Stimulated activated CD8-positive, alpha-beta memory T cell treated with anti-CD3 and anti-CD28 coated beads, Interleukin-4, amount 100 ng/mL, for 48 hours (primary cell): ENCODE measurements at regions not wholly inside any gene's neighbourhood (a gene's known extent, or its start where the extent isn't known, plus 50 kb on each side); places are given as distances from the start of the nearest gene placed in this dataset.
"Not testable (repeated sequence)": the region's sequence is repeated elsewhere in the genome, so short reads cannot be mapped to it uniquely, and the experiment has no call there.

Experiments
- DNase-seq: peaks from one replicate; pipeline ENCODE4 v3.0.0-alpha.2; 2020

DNA sequence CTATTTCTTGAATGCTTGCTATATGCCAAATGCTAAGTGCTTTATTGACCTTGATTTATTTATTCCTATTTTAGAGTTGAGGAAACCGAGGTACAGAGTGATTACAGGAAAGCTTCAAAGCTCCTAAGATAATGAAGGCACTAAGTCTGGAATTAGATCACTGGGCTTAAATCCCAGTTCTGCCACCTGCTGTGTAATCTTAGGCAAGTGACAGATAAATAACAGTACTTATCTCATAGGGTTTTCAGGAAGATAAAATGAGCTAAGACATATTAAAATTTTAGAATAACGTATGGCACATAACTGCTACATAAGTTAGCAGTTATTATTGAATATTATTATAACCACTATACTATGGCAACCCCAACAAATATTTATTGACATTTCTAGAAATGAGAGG is 843.8 kb downstream of the DTWD2 start:
- DNase-seq = no peak

DNA sequence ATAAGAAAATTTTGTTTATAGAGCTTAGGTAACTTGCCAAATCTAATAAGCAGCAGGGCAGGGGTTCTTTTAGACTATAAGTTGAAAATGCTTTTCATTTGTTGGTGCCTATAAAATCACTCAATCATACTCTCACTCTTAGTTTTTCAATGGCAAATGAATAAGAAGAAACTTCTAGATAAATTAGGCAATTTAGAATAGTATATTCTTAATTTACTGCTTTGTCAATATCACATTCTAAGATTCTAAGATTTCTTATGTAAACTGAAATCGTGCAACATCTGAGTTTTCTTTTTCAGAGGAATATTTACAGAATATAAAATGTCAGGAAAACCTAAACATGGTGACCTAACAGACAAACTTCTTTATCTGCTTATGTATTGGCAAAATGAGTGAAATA is 849.0 kb downstream of the DTWD2 start:
- no peak for DNase-seq

DNA sequence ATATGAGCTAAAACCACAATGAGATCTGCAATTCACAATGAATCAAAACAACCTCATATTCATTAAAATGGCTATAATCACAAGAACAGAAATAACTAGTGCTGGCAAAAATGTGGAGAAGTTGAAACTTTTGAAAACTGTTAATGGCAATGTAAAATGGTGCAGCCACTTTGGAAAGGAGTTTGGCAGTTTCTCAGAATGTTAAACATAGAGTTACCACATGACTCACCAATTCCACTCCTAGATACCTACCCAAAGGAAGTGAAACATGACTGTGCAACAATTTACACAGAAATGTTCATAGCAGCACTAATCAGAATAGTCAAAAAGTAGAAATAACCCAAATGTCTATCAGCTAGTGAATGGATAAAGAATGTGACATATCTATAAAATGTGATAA is 862.2 kb downstream of the DTWD2 start:
- DNase-seq = no peak

GRCh38 chr5:118125687-118126086 is 862.7 kb downstream of the DTWD2 start:
- no peak for DNase-seq

DNA sequence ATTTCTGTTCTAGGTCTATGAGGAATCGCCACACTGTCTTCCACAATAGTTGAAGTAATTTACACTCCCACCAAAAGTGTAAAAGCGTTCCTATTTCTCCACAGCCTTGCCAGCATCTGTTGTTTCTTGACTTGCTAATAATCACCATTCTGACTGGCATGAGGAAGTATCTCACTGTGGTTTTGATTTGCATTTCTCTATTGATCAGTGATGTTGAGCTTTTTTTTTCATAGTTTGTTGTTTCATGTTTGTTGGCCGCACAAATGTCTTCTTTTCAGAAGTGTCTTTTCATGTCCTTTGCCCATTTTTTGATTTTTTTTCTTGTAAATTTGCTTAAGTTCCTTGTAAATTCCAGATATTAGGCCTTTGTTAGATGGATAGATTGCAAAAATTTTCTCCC is 867.1 kb downstream of the DTWD2 start:
- no peak for DNase-seq

- DNase-seq = no peak
Measured at GRCh38 chr5:118115791-118116190, 872.6 kb downstream of the DTWD2 start.

- DNase-seq = no peak
Measured at GRCh38 chr5:118111956-118112355, 876.4 kb downstream of the DTWD2 start.

DNA sequence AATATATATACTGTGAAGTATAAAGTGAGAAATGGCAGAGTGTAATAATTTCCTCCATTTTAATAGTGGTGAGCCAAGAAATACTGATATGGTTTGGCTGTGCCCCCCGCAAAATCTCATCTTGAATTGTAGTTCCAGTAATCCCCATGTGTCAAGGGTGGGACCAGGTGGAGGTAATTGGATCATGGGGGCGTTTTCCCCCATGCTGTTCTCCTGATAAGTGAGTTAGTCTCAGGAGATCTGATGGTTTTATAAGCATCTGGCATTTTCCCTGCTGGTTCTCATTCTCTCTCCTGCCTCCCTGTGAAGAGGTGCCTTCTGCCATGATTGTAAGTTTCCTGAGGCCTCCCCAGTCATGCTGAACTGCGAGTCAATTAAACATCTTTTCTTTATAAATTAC is 881.1 kb downstream of the DTWD2 start:
- not testable (repeated sequence) for DNase-seq

- DNase-seq = no peak
Measured at GRCh38 chr5:118098716-118099115, 889.6 kb downstream of the DTWD2 start.

DNA sequence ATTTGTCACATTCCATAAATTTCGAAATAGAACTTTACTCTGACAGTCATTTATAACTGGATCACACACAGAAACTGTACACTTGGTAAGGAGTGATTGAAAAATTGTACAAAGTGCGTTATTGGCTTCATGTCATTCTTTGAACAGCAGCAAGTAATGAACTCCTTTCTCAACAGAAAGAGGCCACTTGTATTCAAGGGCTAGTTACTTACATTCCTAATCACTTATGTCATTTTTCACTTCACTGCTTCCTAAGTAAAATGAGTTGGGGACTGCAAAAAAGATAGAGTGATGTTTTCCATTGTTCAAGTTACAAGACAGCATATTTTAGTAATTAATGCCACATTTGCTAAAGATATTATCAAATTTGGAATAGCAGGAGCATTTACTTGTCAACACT is 893.2 kb downstream of the DTWD2 start:
- DNase-seq = no peak

GRCh38 chr5:118088448-118088847 is 899.9 kb downstream of the DTWD2 start:
- no peak for DNase-seq

- DNase-seq = no peak
Measured at GRCh38 chr5:118076490-118076889, 911.9 kb downstream of the DTWD2 start.

DNA sequence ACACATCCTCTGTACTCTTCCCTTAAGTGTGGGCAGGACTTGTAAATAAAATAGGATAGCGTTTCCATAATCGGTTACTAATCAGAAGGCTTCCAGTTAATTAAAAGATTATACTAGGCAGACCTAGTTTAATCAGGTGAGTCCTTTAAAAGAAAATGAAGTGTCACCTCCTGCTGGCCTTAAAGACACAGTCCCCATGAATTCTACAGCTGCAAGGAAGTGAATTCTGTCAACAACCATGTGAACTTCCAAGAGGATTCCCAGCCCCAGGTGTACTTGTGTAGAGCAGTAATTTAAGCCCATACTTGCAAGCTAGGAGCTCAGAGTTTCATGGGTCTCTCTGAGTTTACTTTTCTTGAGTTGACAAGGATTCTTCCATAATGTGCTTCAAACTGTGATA is 918.3 kb downstream of the DTWD2 start:
- DNase-seq = no peak

- no peak for DNase-seq
Measured at GRCh38 chr5:118069452-118069851, 918.9 kb downstream of the DTWD2 start.

GRCh38 chr5:118068886-118069285 is 919.5 kb downstream of the DTWD2 start:
- DNase-seq = no peak

DNA sequence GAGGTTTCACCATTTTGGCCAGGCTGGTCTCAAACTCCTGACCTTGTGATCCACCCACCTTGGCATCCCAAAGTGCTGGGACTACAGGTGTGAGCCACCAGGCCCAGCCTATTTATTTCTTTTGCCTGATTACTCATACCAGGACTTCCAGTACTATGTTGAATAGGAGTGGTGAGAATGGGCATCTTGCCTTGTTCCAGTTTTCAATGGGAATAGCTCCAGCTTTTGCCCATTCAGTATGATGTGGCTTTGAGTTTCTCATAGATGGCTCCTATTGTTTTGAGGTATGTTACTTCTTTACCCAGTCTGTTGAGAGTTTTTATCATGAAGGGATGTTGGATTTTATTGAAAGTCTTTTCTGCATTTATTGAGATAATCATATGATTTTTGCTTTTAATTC is 924.5 kb downstream of the DTWD2 start:
- DNase-seq = not testable (repeated sequence)

GRCh38 chr5:118060833-118061232 is 927.5 kb downstream of the DTWD2 start:
- no peak for DNase-seq

- no peak for DNase-seq
Measured at GRCh38 chr5:118052503-118052902, 935.8 kb downstream of the DTWD2 start.

- DNase-seq = no peak
Measured at GRCh38 chr5:118044169-118044568, 944.2 kb downstream of the DTWD2 start.

- DNase-seq = no peak
Measured at GRCh38 chr5:118043531-118043930, 944.8 kb downstream of the DTWD2 start.

DNA sequence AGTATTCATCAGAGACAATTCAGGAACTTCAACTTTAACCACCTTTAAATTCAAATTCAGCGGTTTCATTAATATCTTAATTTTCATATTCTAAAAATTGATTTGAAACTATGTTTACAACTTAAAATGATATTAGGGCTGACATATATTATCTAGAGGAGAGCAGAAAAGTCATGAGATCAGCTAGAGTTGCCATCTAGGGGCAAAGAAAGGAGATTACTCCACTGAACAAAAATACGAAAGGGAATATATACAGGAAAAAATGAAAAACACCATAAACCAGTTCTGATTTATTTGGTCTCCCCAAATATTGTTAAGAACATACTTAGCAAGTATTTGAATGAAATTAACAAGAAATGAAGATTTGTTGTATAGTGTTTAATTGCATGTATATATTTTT is 946.3 kb downstream of the DTWD2 start:
- no peak for DNase-seq

- no peak for DNase-seq
Measured at GRCh38 chr5:118040496-118040895, 947.9 kb downstream of the DTWD2 start.

DNA sequence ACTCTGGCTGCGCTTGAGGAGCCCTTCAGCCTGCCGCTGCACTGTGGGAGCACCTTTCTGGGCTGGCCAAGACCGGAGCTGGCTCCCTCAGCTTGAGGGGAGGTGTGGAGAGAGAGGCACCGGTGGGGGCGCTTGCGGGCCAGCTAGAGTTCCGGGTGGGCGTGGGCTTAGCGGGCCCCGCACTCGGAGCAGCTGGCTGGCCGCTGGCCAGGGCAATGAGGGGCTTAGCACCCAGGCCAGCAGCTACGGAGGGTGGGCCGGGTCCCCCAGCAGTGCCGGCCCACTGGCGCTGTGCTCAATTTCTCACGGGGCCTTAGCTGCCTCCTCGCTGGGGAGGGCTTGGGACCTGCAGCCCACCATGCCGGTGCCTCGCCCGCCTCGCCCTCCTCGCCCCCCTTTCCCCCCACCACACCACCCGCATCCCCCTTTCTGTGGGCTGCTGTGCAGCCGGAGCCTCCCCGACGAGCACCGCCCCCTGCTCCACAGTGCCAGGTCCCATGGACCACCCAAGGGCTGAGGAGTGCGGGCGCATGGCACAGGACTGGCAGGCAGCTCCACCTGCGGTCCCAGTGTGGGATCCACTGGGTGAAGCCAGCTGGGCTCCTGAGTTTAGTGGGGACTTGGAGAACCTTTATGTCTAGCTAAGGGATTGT is 954.5 kb downstream of the DTWD2 start:
- no peak for DNase-seq

- DNase-seq = no peak
Measured at GRCh38 chr5:118029807-118030206, 958.5 kb downstream of the DTWD2 start.

GRCh38 chr5:118022062-118022461 is 966.3 kb downstream of the DTWD2 start:
- DNase-seq = no peak

GRCh38 chr5:118017536-118017935 is 970.8 kb downstream of the DTWD2 start:
- no peak for DNase-seq
